Neural cell (in vitro differentiated cells): ENCODE measurements at regions not wholly inside any gene's neighbourhood (a gene's known extent, or its start where the extent isn't known, plus 50 kb on each side); places are given as distances from the start of the nearest gene placed in this dataset.

ENCODE experiments used
- H2AFZ ChIP-seq: fragments of 200-600, 300-800 bp; sonication (generic), shearing (Covaris generic); 2 replicates; pipeline ENCODE4 v1.6.0; 2014; ENCODE audit warnings: low read depth, mild to moderate bottlenecking, antibody characterized with exemption, low read length, moderate library complexity
- H3F3A ChIP-seq: fragments of 200-600 bp; shearing (Covaris generic); 2 replicates; pipeline ENCODE4 v1.6.1; 2016; ENCODE audit warnings: mild to moderate bottlenecking, moderate library complexity, mixed read lengths, antibody characterized with exemption, low read length; ENCODE audit not compliant: insufficient read depth, poor library complexity, severe bottlenecking
- H3K27ac ChIP-seq: fragments of 200-600, 300-800 bp; sonication (generic), shearing (Covaris generic); 2 replicates; pipeline ENCODE4 v1.5.1; 2014; ENCODE audit warnings: mild to moderate bottlenecking, low read length, moderate library complexity
- H3K27me3 ChIP-seq: fragments of 300-800, 200-600 bp; sonication (generic), shearing (Covaris generic); 2 replicates; pipeline ENCODE4 v1.6.0; 2014; ENCODE audit warnings: mild to moderate bottlenecking, low read depth, low read length, moderate library complexity; ENCODE audit not compliant: insufficient read depth
- H3K36me3 ChIP-seq: fragments of 300-800, 200-600 bp; sonication (generic), shearing (Covaris generic); 2 replicates; pipeline ENCODE4 v1.5.1; 2014; ENCODE audit warnings: mild to moderate bottlenecking, antibody characterized with exemption, low read length, moderate library complexity; ENCODE audit not compliant: insufficient read depth
- H3K4me2 ChIP-seq: fragments of 300-800, 200-600 bp; sonication (generic), shearing (Covaris generic); 2 replicates; pipeline ENCODE4 v1.6.0; 2014; ENCODE audit warnings: mild to moderate bottlenecking, low read length
- H3K4me3 ChIP-seq: fragments of 300-800, 200-600 bp; sonication (generic), shearing (Covaris generic); 2 replicates; pipeline ENCODE4 v1.5.1; 2014; ENCODE audit warnings: mild to moderate bottlenecking, low read length, moderate library complexity
- H3K79me2 ChIP-seq: fragments of 200-600 bp; shearing (Covaris generic); replicated peaks from 2 replicates; pipeline ENCODE4 v1.6.0; 2014; ENCODE audit warnings: mild to moderate bottlenecking, low read length, moderate library complexity; ENCODE audit not compliant: insufficient read depth
- H3K9ac ChIP-seq: fragments of 300-800, 200-600 bp; sonication (generic), shearing (Covaris generic); 2 replicates; pipeline ENCODE4 v1.6.1; 2016; ENCODE audit warnings: mild to moderate bottlenecking, low read length, mixed read lengths
- H3K9me2 ChIP-seq: fragments of 200-600 bp; shearing (Covaris generic); 2 replicates; pipeline ENCODE4 v1.6.1; 2016; ENCODE audit warnings: mild to moderate bottlenecking, low read length, mixed read lengths; ENCODE audit not compliant: insufficient read depth
- H3K9me3 ChIP-seq: fragments of 200-600, 300-800 bp; sonication (generic), shearing (Covaris generic); 2 replicates; pipeline ENCODE4 v1.6.1; 2016; ENCODE audit warnings: mild to moderate bottlenecking, mixed run types, low read length, moderate library complexity, mixed read lengths
- H4K20me1 ChIP-seq: fragments of 200-600 bp; shearing (Covaris generic); 2 replicates; pipeline ENCODE4 v1.6.1; 2016; ENCODE audit warnings: mild to moderate bottlenecking, mixed run types; ENCODE audit not compliant: insufficient read depth
- EP300 ChIP-seq: fragments of 450-650 bp; conservative IDR thresholded peaks from 2 replicates; pipeline ENCODE4 v1.6.1; 2014; ENCODE audit warnings: antibody characterized with exemption, mild to moderate bottlenecking, moderate library complexity; ENCODE audit not compliant: poor library complexity, severe bottlenecking
- EZH2 ChIP-seq: fragments of 200-600, 300-800 bp; shearing (Covaris generic), sonication (generic); IDR thresholded peaks from 2 replicates; pipeline ENCODE4 v1.6.1; 2014; ENCODE audit warnings: antibody characterized with exemption, low read length, borderline replicate concordance, mild to moderate bottlenecking; ENCODE audit not compliant: insufficient read depth, poor library complexity, severe bottlenecking
- MXI1 ChIP-seq: fragments of 450-650 bp; conservative IDR thresholded peaks from 2 replicates; pipeline ENCODE4 v1.6.1; 2014; ENCODE audit warnings: antibody characterized with exemption, mild to moderate bottlenecking; ENCODE audit not compliant: poor library complexity, severe bottlenecking
- POLR2AphosphoS5 ChIP-seq: IDR thresholded peaks from 2 replicates; pipeline ENCODE4 v1.6.1; 2012
- RAD21 ChIP-seq: fragments of 450-650 bp; conservative IDR thresholded peaks from 2 replicates; pipeline ENCODE4 v1.6.1; 2014; ENCODE audit warnings: antibody characterized with exemption, mild to moderate bottlenecking, moderate library complexity
- REST ChIP-seq: IDR thresholded peaks from 2 replicates; pipeline ENCODE4 v1.6.1; 2012; ENCODE audit warnings: borderline replicate concordance
- SMC3 ChIP-seq: fragments of 450-650 bp; conservative IDR thresholded peaks from 2 replicates; pipeline ENCODE4 v1.6.1; 2014; ENCODE audit warnings: antibody characterized with exemption, mild to moderate bottlenecking, moderate library complexity; ENCODE audit not compliant: poor library complexity
- TAF1 ChIP-seq: IDR thresholded peaks from 2 replicates; pipeline ENCODE4 v1.6.1; 2012; ENCODE audit warnings: low read depth
- TF ChIP-seq, protein P1 (sequence below): fragments of 450-650 bp; IDR thresholded peaks from 2 replicates; pipeline ENCODE4 v1.5.1; 2014; ENCODE audit warnings: antibody characterized with exemption, mild to moderate bottlenecking, moderate library complexity; ENCODE audit not compliant: poor library complexity, severe bottlenecking

GRCh38 chr3:176275538-176275937 is 921.7 kb downstream of the TBL1XR1 start:
- Histone ChIP-seq H3K79me2 (no peaks in the 10 kb centered on the region), H3K9me2 (no peaks in the 10 kb centered on the region), H4K20me1 (no peaks in the 10 kb centered on the region), H3K27me3 (no peaks in the 10 kb centered on the region), H3K36me3 (no peaks in the 10 kb centered on the region), H3F3A (no peaks in the 10 kb centered on the region), H3K4me3 (no peak overlapping the region), H3K27ac (no peak overlapping the region), H3K4me2 (no peak overlapping the region), H2AFZ (no peak overlapping the region), H3K9ac (no peak overlapping the region), H3K9me3 (no peaks in the 10 kb centered on the region)
- TF ChIP-seq TAF1 (no peak), REST (no peak), RAD21 (no peak), POLR2AphosphoS5 (no peak), SMC3 (no peak), EZH2 (no peak), EP300 (no peak), MXI1 (no peak)
- TF ChIP-seq, protein P1, sequence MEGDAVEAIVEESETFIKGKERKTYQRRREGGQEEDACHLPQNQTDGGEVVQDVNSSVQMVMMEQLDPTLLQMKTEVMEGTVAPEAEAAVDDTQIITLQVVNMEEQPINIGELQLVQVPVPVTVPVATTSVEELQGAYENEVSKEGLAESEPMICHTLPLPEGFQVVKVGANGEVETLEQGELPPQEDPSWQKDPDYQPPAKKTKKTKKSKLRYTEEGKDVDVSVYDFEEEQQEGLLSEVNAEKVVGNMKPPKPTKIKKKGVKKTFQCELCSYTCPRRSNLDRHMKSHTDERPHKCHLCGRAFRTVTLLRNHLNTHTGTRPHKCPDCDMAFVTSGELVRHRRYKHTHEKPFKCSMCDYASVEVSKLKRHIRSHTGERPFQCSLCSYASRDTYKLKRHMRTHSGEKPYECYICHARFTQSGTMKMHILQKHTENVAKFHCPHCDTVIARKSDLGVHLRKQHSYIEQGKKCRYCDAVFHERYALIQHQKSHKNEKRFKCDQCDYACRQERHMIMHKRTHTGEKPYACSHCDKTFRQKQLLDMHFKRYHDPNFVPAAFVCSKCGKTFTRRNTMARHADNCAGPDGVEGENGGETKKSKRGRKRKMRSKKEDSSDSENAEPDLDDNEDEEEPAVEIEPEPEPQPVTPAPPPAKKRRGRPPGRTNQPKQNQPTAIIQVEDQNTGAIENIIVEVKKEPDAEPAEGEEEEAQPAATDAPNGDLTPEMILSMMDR, result no peak

GRCh38 chr3:176275113-176275512 is 922.2 kb downstream of the TBL1XR1 start:
- Histone ChIP-seq H3K9ac (no peak overlapping the region), H3K4me2 (no peak overlapping the region), H4K20me1 (no peaks in the 10 kb centered on the region), H3F3A (no peaks in the 10 kb centered on the region), H3K27ac (no peak overlapping the region), H3K79me2 (no peaks in the 10 kb centered on the region), H3K36me3 (no peaks in the 10 kb centered on the region), H2AFZ (no peak overlapping the region), H3K4me3 (no peak overlapping the region), H3K9me2 (no peaks in the 10 kb centered on the region), H3K9me3 (no peaks in the 10 kb centered on the region), H3K27me3 (no peaks in the 10 kb centered on the region)
- no peak for TF ChIP-seq TAF1
- TF ChIP-seq RAD21, result no peak
- no peak for TF ChIP-seq REST
- TF ChIP-seq, protein P1, result no peak
- no peak for TF ChIP-seq EP300
- no peak for TF ChIP-seq EZH2
- TF ChIP-seq MXI1, result no peak
- TF ChIP-seq POLR2AphosphoS5, result no peak
- TF ChIP-seq SMC3, result no peak
